ENCODE measurements at regions not wholly inside any gene's neighbourhood (a gene's known extent, or its start where the extent isn't known, plus 50 kb on each side); places are given as distances from the start of the nearest gene placed in this dataset.

GRCh38 chr5:145220481-145220880 is 614.7 kb downstream of the PRELID2 start:
- H3K27ac ChIP-seq: no peak overlapping the region
- no peak for TF ChIP-seq CTCF (IDR thresholded peaks at IDR 0.05)
- no peak for TF ChIP-seq ZFX (IDR thresholded peaks at IDR 0.05; ENCODE audit: borderline replicate concordance)

- TF ChIP-seq ZFX (IDR thresholded peaks at IDR 0.05; ENCODE audit: borderline replicate concordance) (no peak), CTCF (IDR thresholded peaks at IDR 0.05) (no peak)
- no peak overlapping the region for H3K27ac ChIP-seq
These were observed 616.2 kb downstream of the PRELID2 start for GRCh38 chr5:145218982-145219381.

GRCh38 chr5:145218019-145218418 is 617.1 kb downstream of the PRELID2 start:
- TF ChIP-seq ZFX (IDR thresholded peaks at IDR 0.05; ENCODE audit: borderline replicate concordance): no peak
- no peak for TF ChIP-seq CTCF (IDR thresholded peaks at IDR 0.05)
- no peak overlapping the region for H3K27ac ChIP-seq

DNA sequence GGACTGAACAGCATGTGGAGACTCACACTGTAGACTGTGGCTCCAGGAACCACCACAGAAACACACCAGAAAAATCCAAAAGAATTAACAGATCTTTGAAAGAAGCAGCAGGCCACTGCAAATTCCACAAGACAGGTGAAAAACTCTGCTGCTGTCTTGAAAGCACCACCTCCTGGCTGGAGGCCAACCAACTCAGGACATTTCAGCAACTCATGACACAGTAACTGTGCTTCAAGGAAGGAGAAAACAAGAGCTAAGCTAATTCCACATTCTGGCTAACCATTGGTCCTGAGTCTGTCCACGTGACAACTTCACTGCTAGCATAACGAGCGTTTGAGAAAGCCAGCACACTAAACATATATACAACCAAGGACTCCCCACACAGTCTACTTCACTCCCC is 625.1 kb downstream of the PRELID2 start:
- H3K27ac ChIP-seq: no peak overlapping the region
- no peak for TF ChIP-seq CTCF (IDR thresholded peaks at IDR 0.05)
- TF ChIP-seq ZFX (IDR thresholded peaks at IDR 0.05; ENCODE audit: borderline replicate concordance): no peak

DNA sequence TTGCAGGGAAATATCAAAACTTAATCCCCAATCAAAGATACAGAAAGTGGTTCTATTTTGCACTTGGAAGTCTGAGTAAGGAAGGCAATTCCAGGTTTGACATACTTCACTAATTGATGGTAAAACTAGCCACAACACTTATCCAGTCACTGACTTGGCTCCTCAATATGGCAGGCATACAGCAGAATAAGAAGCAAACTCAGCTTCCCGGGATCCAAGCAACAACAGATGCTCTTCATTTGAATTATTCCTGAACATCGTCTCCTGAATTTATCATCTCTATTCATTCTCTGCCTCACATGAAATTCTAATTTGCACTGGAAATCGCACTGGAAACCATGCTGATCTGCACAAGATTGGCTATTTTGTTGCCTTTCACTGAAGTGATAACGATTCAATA is 629.6 kb downstream of the PRELID2 start:
- H3K27ac ChIP-seq: no peak overlapping the region
- TF ChIP-seq CTCF (IDR thresholded peaks at IDR 0.05) (no peak), ZFX (IDR thresholded peaks at IDR 0.05; ENCODE audit: borderline replicate concordance) (no peak)

DNA sequence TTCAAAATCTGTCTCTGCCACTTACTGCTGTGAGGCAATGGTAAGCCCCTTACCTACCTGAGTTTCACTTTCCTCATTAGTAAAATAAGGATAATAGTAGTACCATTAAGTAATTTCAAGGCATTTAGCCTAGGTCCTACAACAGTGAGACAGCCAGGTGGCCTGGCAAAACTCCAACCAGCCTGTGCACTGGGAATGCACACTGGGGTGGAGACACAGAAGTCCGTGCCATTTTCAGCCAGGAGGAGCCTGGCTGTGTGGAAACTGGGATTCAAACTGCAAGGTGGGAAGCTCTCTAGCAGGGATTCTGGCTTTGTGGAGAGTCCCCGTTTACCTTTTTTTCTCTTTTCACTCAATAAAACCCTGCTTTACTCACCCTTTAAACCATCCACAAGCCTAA is 630.4 kb downstream of the PRELID2 start:
- H3K27ac ChIP-seq: no peak overlapping the region
- no peak for TF ChIP-seq CTCF (IDR thresholded peaks at IDR 0.05)
- no peak for TF ChIP-seq ZFX (IDR thresholded peaks at IDR 0.05; ENCODE audit: borderline replicate concordance)

DNA sequence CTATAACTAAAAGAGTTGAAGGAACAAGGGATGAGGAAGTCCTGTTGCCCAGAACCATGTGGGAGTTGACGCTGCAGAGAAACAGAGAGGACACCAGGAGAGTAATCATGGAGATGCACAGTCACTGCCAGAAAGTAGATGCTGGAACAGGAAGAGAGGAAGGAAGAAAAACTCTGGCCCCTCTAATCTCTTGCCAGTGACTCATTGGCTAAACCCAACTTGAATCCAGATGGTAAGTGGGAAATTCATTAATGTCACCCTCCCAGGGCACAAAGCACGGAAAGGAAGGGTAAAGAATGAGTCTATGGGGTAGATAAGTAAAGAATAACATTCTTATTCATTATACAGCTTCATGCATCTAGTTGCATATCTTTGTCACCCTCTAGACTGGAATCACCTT is 631.9 kb downstream of the PRELID2 start:
- H3K27ac ChIP-seq: no peak overlapping the region
- TF ChIP-seq ZFX (IDR thresholded peaks at IDR 0.05; ENCODE audit: borderline replicate concordance) (no peak), CTCF (IDR thresholded peaks at IDR 0.05) (no peak)

All from 22Rv1 (cell line).